H1 (cell line): ENCODE measurements at regions not wholly inside any gene's neighbourhood (a gene's known extent, or its start where the extent isn't known, plus 50 kb on each side); places are given as distances from the start of the nearest gene placed in this dataset.

ENCODE experiments used
- CTCF ChIA-PET: fragments of 300-600 bp; sonication (Branson Sonifier 250); formaldehyde crosslinking; loops from one replicate; lab custom pipeline; 2021; ENCODE audit not compliant: partially characterized antibody; lab: Charles Lee
- POLR2A ChIA-PET: fragments of 300-600 bp; sonication (Branson Sonifier 250); formaldehyde crosslinking; loops from one replicate; lab custom pipeline; 2021; ENCODE audit warnings: inconsistent platforms; ENCODE audit not compliant: partially characterized antibody; lab: Charles Lee
- DNase-seq, 2 experiments: peaks; one replicate each; pipeline versions ENCODE4 v3.0.0 to v3.0.0-alpha.2; 2010 to 2022; ENCODE audit warnings: low spot score in 2 of 2, low read depth in 1 of 2, mixed read lengths in 1 of 2
- FAIRE-seq: peaks from 2 replicates; lab custom pipeline; 2011; peaks lifted over from hg19 to GRCh38; lab: Jason Lieb, UNC
- H2AFZ ChIP-seq: 2 replicates; pipeline ENCODE4 v1.8.1; 2012; ENCODE audit warnings: low read length, inconsistent platforms
- H2AK5ac ChIP-seq: 2 replicates; pipeline ENCODE4 v1.6.1; 2013; ENCODE audit warnings: low read depth, low read length
- H2BK120ac ChIP-seq: replicated peaks from 2 replicates; pipeline ENCODE3; 2013; ENCODE audit warnings: low read depth, low read length, inconsistent platforms
- H2BK12ac ChIP-seq: 2 replicates; pipeline ENCODE4 v1.6.1; 2013; ENCODE audit warnings: low read depth, low read length
- H2BK15ac ChIP-seq: 2 replicates; pipeline ENCODE4 v1.6.1; 2013; ENCODE audit warnings: low read length
- H2BK20ac ChIP-seq: 2 replicates; pipeline ENCODE4 v1.6.1; 2013; ENCODE audit warnings: low read length
- H2BK5ac ChIP-seq: 2 replicates; pipeline ENCODE4 v1.6.1; 2013; ENCODE audit warnings: low read depth, low read length
- H3K14ac ChIP-seq: 2 replicates; pipeline ENCODE4 v1.6.1; 2013; ENCODE audit warnings: inconsistent platforms; ENCODE audit not compliant: insufficient read length
- H3K18ac ChIP-seq: 2 replicates; pipeline ENCODE4 v1.6.1; 2013; ENCODE audit warnings: low read length; ENCODE audit errors: extremely low read depth
- H3K23ac ChIP-seq: 2 replicates; pipeline ENCODE4 v1.6.1; 2013; ENCODE audit warnings: inconsistent platforms; ENCODE audit not compliant: insufficient read length
- H3K23me2 ChIP-seq: 2 replicates; pipeline ENCODE4 v1.6.1; 2013; ENCODE audit warnings: low read depth, low read length
- H3K27ac ChIP-seq: 2 replicates; pipeline ENCODE4 v1.6.1; 2011; ENCODE audit warnings: low read depth, low read length, inconsistent platforms
- H3K27me3 ChIP-seq, 4 experiments: replicated peaks in 1 of 4; 1 replicate in 1 of 4; 2 replicates in 3 of 4; pipeline versions ENCODE4 v1.6.1 to v1.8.1; 2011 to 2013; ENCODE audit warnings: low read length in 3 of 4, mild to moderate bottlenecking in 3 of 4, inconsistent platforms in 2 of 4, mixed read lengths in 2 of 4, moderate library complexity in 1 of 4; ENCODE audit not compliant: control insufficient read depth in 3 of 4, insufficient read depth in 3 of 4; ENCODE audit errors: extremely low read depth in 1 of 4
- H3K36me3 ChIP-seq, 4 experiments: 2 replicates each; pipeline versions ENCODE4 v1.6.1 to v1.8.1; 2011 to 2013; ENCODE audit warnings: mild to moderate bottlenecking in 4 of 4, low read length in 3 of 4, moderate library complexity in 2 of 4, control low read depth in 1 of 4, inconsistent platforms in 1 of 4; ENCODE audit not compliant: insufficient read depth in 4 of 4, control insufficient read depth in 2 of 4
- H3K4ac ChIP-seq: replicated peaks from 2 replicates; pipeline ENCODE3; 2013; ENCODE audit warnings: low read length, low read depth, mixed read lengths, inconsistent platforms; ENCODE audit not compliant: insufficient read length
- H3K4me1 ChIP-seq, 4 experiments: replicated peaks in 1 of 4; 1 replicate in 1 of 4; 2 replicates in 3 of 4; pipeline versions ENCODE4 v1.6.1 to v1.8.1; 2011 to 2013; ENCODE audit warnings: low read length in 3 of 4, inconsistent platforms in 2 of 4, mixed read lengths in 1 of 4; ENCODE audit not compliant: insufficient read depth in 4 of 4, control insufficient read depth in 3 of 4
- H3K4me2 ChIP-seq, 2 experiments: 2 replicates each; pipeline versions ENCODE4 v1.6.1 to v1.8.1; 2011 to 2013; ENCODE audit warnings: low read depth in 2 of 2, low read length in 2 of 2, control low read depth in 1 of 2, inconsistent platforms in 1 of 2, mild to moderate bottlenecking in 1 of 2; ENCODE audit not compliant: insufficient read depth in 1 of 2
- H3K4me3 ChIP-seq, 4 experiments: fragments of 200-600, 300-600 bp in 1 of 4; sonication (generic), shearing (Covaris generic), sonication (Bioruptor Twin) in 1 of 4; 2 replicates each; pipeline versions ENCODE4 v1.5.1 to v1.8.1; 2011 to 2016; ENCODE audit warnings: low read length in 4 of 4, low read depth in 3 of 4, control low read depth in 2 of 4, inconsistent platforms in 2 of 4, mild to moderate bottlenecking in 2 of 4, mixed read lengths in 1 of 4, moderate library complexity in 1 of 4; ENCODE audit not compliant: insufficient read depth in 2 of 4; ENCODE audit errors: extremely low read depth in 1 of 4
- H3K56ac ChIP-seq: replicated peaks from 2 replicates; pipeline ENCODE3; 2013; ENCODE audit warnings: low read depth, mild to moderate bottlenecking, mixed read lengths, low read length, inconsistent platforms; ENCODE audit not compliant: insufficient read length
- H3K79me1 ChIP-seq: 2 replicates; pipeline ENCODE4 v1.6.1; 2013; ENCODE audit warnings: low read depth, low read length, control low read depth
- H3K79me2 ChIP-seq, 2 experiments: 2 replicates each; pipeline versions ENCODE4 v1.6.1 to v1.8.1; 2012 to 2013; ENCODE audit warnings: low read length in 2 of 2, mild to moderate bottlenecking in 2 of 2, inconsistent platforms in 1 of 2; ENCODE audit not compliant: insufficient read depth in 2 of 2, control insufficient read depth in 1 of 2
- H3K9ac ChIP-seq, 4 experiments: replicated peaks in 1 of 4; 1 replicate in 1 of 4; 2 replicates in 3 of 4; pipeline versions ENCODE4 v1.6.1 to v1.8.1; 2011 to 2013; ENCODE audit warnings: low read depth in 3 of 4, low read length in 3 of 4, control low read depth in 2 of 4, mild to moderate bottlenecking in 2 of 4, moderate library complexity in 2 of 4, inconsistent platforms in 1 of 4; ENCODE audit errors: extremely low read depth in 1 of 4
- H3K9me3 ChIP-seq, 2 experiments: 2 replicates each; pipeline versions ENCODE4 v1.6.1 to v1.8.1; 2012 to 2013; ENCODE audit warnings: mild to moderate bottlenecking in 2 of 2, moderate library complexity in 2 of 2, control low read depth in 1 of 2, inconsistent platforms in 1 of 2, low read depth in 1 of 2, low read length in 1 of 2, mixed read lengths in 1 of 2; ENCODE audit not compliant: insufficient read depth in 2 of 2
- H4K20me1 ChIP-seq, 2 experiments: replicated peaks in 1 of 2; 2 replicates each; pipeline versions ENCODE3 to v1.8.1; 2011 to 2013; ENCODE audit warnings: inconsistent platforms in 2 of 2, low read length in 2 of 2, mild to moderate bottlenecking in 1 of 2; ENCODE audit not compliant: insufficient read depth in 2 of 2, control insufficient read depth in 1 of 2
- H4K5ac ChIP-seq: 2 replicates; pipeline ENCODE4 v1.6.1; 2013; ENCODE audit warnings: low read length, low read depth, mixed read lengths, inconsistent platforms; ENCODE audit not compliant: insufficient read length
- H4K8ac ChIP-seq: 2 replicates; pipeline ENCODE4 v1.8.0; 2013; ENCODE audit warnings: mild to moderate bottlenecking, moderate library complexity, low read length, inconsistent platforms; ENCODE audit not compliant: insufficient read depth; ENCODE audit errors: extremely low read depth
- H4K91ac ChIP-seq: replicated peaks from 2 replicates; pipeline ENCODE3; 2013; ENCODE audit warnings: low read length, mixed read lengths, inconsistent platforms; ENCODE audit not compliant: insufficient read length
- ASH2L ChIP-seq: fragments of 200-600, 300-600 bp; sonication (generic); IDR thresholded peaks from one replicate; pipeline ENCODE4 v1.7.1; 2017; ENCODE audit warnings: low read length
- CHD1 ChIP-seq: IDR thresholded peaks from 2 replicates; pipeline ENCODE4 v1.6.1; 2012; ENCODE audit warnings: low read depth, low read length, improper control_type of control experiment
- EZH2 ChIP-seq: fragments of 200-600 bp; sonication (generic); IDR thresholded peaks from 2 replicates; pipeline ENCODE4 v1.7.1; 2012; ENCODE audit warnings: low read depth, mild to moderate bottlenecking, moderate library complexity, low read length, inconsistent platforms; ENCODE audit not compliant: severe bottlenecking
- FOSL1 ChIP-seq: IDR thresholded peaks from 2 replicates; pipeline ENCODE4 v1.6.1; 2011; ENCODE audit warnings: mild to moderate bottlenecking, low read depth, low read length, moderate library complexity; ENCODE audit not compliant: insufficient read depth
- GTF2F1 ChIP-seq: IDR thresholded peaks from 2 replicates; pipeline ENCODE4 v1.6.1; 2012; ENCODE audit warnings: low read depth, low read length, improper control_type of control experiment, borderline replicate concordance
- HDAC6 ChIP-seq: IDR thresholded peaks from one replicate; pipeline ENCODE4 v1.7.1; 2012; ENCODE audit warnings: low read depth, mild to moderate bottlenecking, inconsistent platforms, low read length, moderate library complexity
- NANOG ChIP-seq: IDR thresholded peaks from 2 replicates; pipeline ENCODE4 v1.6.1; 2011; ENCODE audit warnings: low read length, low read depth, mild to moderate bottlenecking, inconsistent platforms; ENCODE audit not compliant: insufficient read depth, poor library complexity, severe bottlenecking
- NRF1 ChIP-seq: IDR thresholded peaks from 2 replicates; pipeline ENCODE4 v1.6.1; 2011; ENCODE audit warnings: mild to moderate bottlenecking, low read depth, low read length, improper control_type of control experiment
- POU5F1 ChIP-seq: IDR thresholded peaks from 2 replicates; pipeline ENCODE4 v1.6.1; 2011; ENCODE audit warnings: low read depth, mild to moderate bottlenecking, low read length, moderate library complexity
- RNF2 ChIP-seq: fragments of 200-900, 300-1000 bp; sonication (generic); IDR thresholded peaks from 2 replicates; pipeline ENCODE4 v1.7.1; 2016; ENCODE audit warnings: borderline replicate concordance, low read depth, mild to moderate bottlenecking, antibody characterized with exemption, low read length; ENCODE audit not compliant: poor library complexity, severe bottlenecking; ENCODE audit errors: missing control alignments
- SIN3A ChIP-seq, 2 experiments: IDR thresholded peaks in 1 of 2; conservative IDR thresholded peaks in 1 of 2; 2 replicates each; pipeline ENCODE4 v1.6.1; 2011 to 2012; ENCODE audit warnings: low read length in 2 of 2, improper control_type of control experiment in 1 of 2, low read depth in 1 of 2, mild to moderate bottlenecking in 1 of 2
- SRF ChIP-seq: IDR thresholded peaks from 2 replicates; pipeline ENCODE4 v1.6.1; 2011; ENCODE audit warnings: mild to moderate bottlenecking, low read depth, low read length, moderate library complexity
- TCF12 ChIP-seq: IDR thresholded peaks from 2 replicates; pipeline ENCODE4 v1.6.1; 2011; ENCODE audit warnings: low read depth, mild to moderate bottlenecking, low read length
- WGBS, 2 experiments: shearing (Covaris generic) in 1 of 2; methylation state at CpG; one replicate each; pipeline versions ENCODE4 v1.1.6 to v1.1.7; 2013 to 2015; ENCODE audit warnings: low lambda C conversion rate in 2 of 2, mixed read lengths in 2 of 2, inconsistent platforms in 1 of 2, low coverage in 1 of 2, missing lambda C conversion rate in 1 of 2; ENCODE audit not compliant: insufficient replicate concordance in 2 of 2, insufficient coverage in 1 of 2, insufficient read length in 1 of 2; ENCODE audit errors: extremely low coverage in 1 of 2, missing lambda C conversion rate in 1 of 2; 5-methylcytosine and 5-hydroxymethylcytosine counted together
- TF ChIP-seq, protein P1 (sequence below): IDR thresholded peaks from 2 replicates; pipeline ENCODE4 v1.6.1; 2012; ENCODE audit warnings: inconsistent platforms

DNA sequence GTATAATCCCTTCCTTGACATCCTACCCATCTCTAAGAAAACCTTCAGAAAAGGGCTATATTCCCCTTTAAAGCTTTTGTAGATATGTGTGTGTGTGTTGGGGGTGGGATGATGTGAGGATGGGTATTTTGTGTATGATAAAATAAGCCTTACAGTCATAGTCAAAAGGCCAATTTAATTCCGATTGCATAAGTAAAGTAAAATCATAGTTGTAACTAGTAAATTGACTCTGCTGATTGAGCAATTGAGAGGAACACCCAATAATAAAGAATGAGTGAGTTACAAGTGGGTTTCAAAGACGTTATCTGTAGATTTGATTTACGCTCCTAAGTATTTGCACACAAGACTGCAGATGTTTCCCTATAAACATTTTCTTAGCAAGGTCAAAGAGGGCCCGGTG is 71.3 kb upstream of the ITPRID1 start:
- Histone ChIP-seq H3K79me1 (no peaks in the 10 kb centered on the region), H3K4ac (no peak overlapping the region), H4K5ac (no peak overlapping the region), H4K8ac (no peak overlapping the region), H3K4me2 (no peak overlapping the region), H2BK20ac (no peak overlapping the region), H3K36me3 (no peaks in the 10 kb centered on the region), H3K4me1 (peaks cover 0 to 3% (median 0%) of the 10 kb centered on the region in 4 experiments; a peak in 1 of 7 replicates), H3K27ac (no peak overlapping the region), H3K23ac (no peak overlapping the region), H3K79me2 (no peaks in the 10 kb centered on the region), H3K14ac (no peak overlapping the region), H2AK5ac (no peak overlapping the region), H2BK120ac (no peak overlapping the region), H2BK5ac (no peak overlapping the region), H3K9ac (no peak overlapping the region), H3K23me2 (no peaks in the 10 kb centered on the region), H3K4me3 (no peak overlapping the region), H4K91ac (no peak overlapping the region), H2BK12ac (no peak overlapping the region), H3K18ac (no peak overlapping the region), H3K56ac (no peak overlapping the region), H3K27me3 (peaks cover 0 to 2% (median under 1%) of the 10 kb centered on the region in 4 experiments; a peak in 1 of 7 replicates), H2BK15ac (no peak overlapping the region), H4K20me1 (no peaks in the 10 kb centered on the region), H3K9me3 (peaks cover 4 to 7% of the 10 kb centered on the region in 2 experiments; a peak in 2 of 4 replicates), H2AFZ (no peak overlapping the region)
- 90% methylated on average over 4 of the region's 4 CpGs; no CpG with 5 or more reads in 1 of the 2 experiments for WGBS, 2 experiments
- DNase-seq (no peak), FAIRE-seq (no peak)
- POLR2A ChIA-PET: interaction anchor here (0.6 kb wide), 1 partner anchor 124 kb away, joined by 3 read pairs; no protein-coding TSS in a partner anchor
- CTCF ChIA-PET: interaction anchor here (0.6 to 5.0 kb wide), 54 partner anchors 8 to 617 kb away, joined by 3 to 101 read pairs (median 5); no protein-coding TSS in a partner anchor
- TF ChIP-seq NANOG: no peak
- TF ChIP-seq SIN3A (conservative IDR thresholded peaks at IDR 0.05 in 1 of 2, IDR thresholded peaks at IDR 0.05 in 1 of 2; ENCODE audit: low read depth in 1 of 2, low read length in 2 of 2): no peak
- TF ChIP-seq, protein P1, sequence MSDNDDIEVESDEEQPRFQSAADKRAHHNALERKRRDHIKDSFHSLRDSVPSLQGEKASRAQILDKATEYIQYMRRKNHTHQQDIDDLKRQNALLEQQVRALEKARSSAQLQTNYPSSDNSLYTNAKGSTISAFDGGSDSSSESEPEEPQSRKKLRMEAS: no peak
- no peak for TF ChIP-seq RNF2
- no peak for TF ChIP-seq HDAC6
- no peak for TF ChIP-seq ASH2L
- no peak for TF ChIP-seq CHD1
- TF ChIP-seq FOSL1: no peak
- TF ChIP-seq SRF: no peak
- TF ChIP-seq TCF12: no peak
- TF ChIP-seq EZH2: no peak
- TF ChIP-seq POU5F1: no peak
- no peak for TF ChIP-seq GTF2F1
- TF ChIP-seq NRF1: no peak
